Activated CD4-positive, alpha-beta T cell treated with anti-CD3 and anti-CD28 coated beads for 36 hours (primary cell): ENCODE measurements at regions not wholly inside any gene's neighbourhood (a gene's known extent, or its start where the extent isn't known, plus 50 kb on each side); places are given as distances from the start of the nearest gene placed in this dataset.
"Not testable (repeated sequence)": the region's sequence is repeated elsewhere in the genome, so short reads cannot be mapped to it uniquely, and the experiment has no call there.

Experiments used
- ATAC-seq: fragments of 200-7000 bp; cut with Tn5 transposase; one replicate; pipeline ENCODE4 v1.10.0; 2021; ENCODE audit warnings: mild to moderate bottlenecking, moderate library complexity
- CTCF ChIA-PET: fragments of 350-600 bp; sonication (Branson Sonifier 250); formaldehyde crosslinking; loops from one replicate; lab custom pipeline; 2021; ENCODE audit warnings: antibody characterized with exemption; lab: Charles Lee
- POLR2A ChIA-PET: fragments of 350-600 bp; sonication (Branson Sonifier 250); formaldehyde crosslinking; loops from one replicate; lab custom pipeline; 2021; ENCODE audit warnings: antibody characterized with exemption, inconsistent platforms; lab: Charles Lee
- DNase-seq: peaks from one replicate; pipeline ENCODE4 v3.0.0-alpha.2; 2020
- H3K27ac Mint-ChIP-seq: one replicate; pipeline ENCODE4 v1.8.0; 2021; ENCODE audit warnings: mixed read lengths
- H3K27me3 Mint-ChIP-seq: one replicate; pipeline ENCODE4 v1.8.0; 2021; ENCODE audit warnings: mixed read lengths
- H3K36me3 Mint-ChIP-seq: one replicate; pipeline ENCODE4 v1.8.0; 2021; ENCODE audit warnings: low read depth, mixed read lengths
- H3K4me1 Mint-ChIP-seq: one replicate; pipeline ENCODE4 v1.8.0; 2021; ENCODE audit warnings: mixed read lengths
- H3K4me3 Mint-ChIP-seq: one replicate; pipeline ENCODE4 v1.8.0; 2021; ENCODE audit warnings: mild to moderate bottlenecking, moderate library complexity, mixed read lengths
- H3K9me3 Mint-ChIP-seq: one replicate; pipeline ENCODE4 v1.8.0; 2021; ENCODE audit warnings: low read depth, mixed read lengths
- intact Hi-C, 2 experiments: fragments of 100-400 bp; cut with DNase I in 1 of 2; cut with micrococcal nuclease in 1 of 2; formaldehyde crosslinking; loops; one replicate each; pipeline versions ENCODE4 v1.14.2 to v1.15.1; 2022 to 2024; cut with DNase I, micrococcal nuclease

DNA sequence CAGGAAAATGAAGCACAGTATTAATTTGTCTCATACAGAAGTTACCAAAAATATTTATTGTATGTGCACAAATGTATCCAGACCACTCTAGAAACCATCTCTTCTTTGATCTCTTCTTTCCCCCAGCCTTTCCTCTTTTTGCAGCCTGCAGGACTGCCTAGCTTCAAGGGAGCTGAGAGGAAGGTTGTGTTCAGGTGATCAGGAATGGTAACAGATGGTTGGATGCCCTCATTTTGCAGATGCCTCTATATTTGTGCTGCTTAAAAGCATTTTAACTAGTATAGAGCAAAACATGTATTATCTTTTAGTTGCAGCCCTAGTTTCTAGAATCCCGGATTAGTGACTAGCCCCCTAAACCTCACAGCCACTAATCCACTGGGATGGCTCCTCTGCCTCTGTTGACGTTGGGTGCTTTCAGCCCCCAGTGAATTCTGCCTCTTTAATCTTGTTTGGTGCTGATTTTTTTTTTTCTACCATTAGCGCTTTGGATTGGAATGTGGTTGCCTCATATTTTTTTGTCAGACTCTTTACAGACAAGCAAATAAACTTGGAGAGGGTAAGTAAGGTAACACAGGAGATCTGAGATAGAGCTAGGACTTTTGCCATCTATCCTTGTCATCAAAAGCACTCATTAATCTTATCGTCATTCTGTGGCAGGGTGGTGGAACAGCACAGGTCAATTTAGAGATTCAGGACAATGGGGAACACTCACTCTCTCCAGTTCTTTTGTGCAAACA lies 103.8 kb upstream of the NDUFV2 start:
- no peak overlapping the region for H3K4me3 Mint-ChIP-seq
- H3K36me3 Mint-ChIP-seq = no peaks in the 10 kb centered on the region
- no peak overlapping the region for H3K27ac Mint-ChIP-seq
- POLR2A ChIA-PET = no interaction called here
- H3K9me3 Mint-ChIP-seq = no peaks in the 10 kb centered on the region
- H3K27me3 Mint-ChIP-seq = peaks cover 24% of the 10 kb centered on the region
- ATAC-seq = no peak
- intact Hi-C loops = no loop called here
- H3K4me1 Mint-ChIP-seq = no peaks in the 10 kb centered on the region
- DNase-seq = no peak
- CTCF ChIA-PET = interaction anchor here (1.2 to 3.7 kb wide), 2 partner anchors 11 to 302 kb away, joined by 3 to 13 read pairs; no protein-coding TSS in a partner anchor

DNA sequence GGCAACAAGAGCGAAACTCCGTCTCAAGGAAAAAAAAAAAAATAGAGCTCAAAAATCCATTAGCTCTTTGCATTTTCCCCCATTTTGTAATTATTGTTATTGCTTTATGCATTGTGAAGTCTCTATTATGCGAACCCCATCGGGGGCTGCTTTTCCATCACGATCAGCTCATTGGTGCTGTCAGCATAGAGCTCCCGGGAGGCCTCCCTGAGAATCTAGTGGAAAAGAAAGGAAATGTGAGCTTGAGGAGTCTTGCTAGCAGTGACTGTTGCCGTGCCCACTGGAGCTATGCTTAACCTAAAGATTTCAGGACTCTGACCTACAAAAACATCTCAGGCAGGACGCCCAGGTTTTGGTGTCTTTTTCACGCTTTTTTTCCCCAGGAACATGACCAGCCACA lies 102.6 kb upstream of the NDUFV2 start:
- Mint-ChIP-seq H3K4me3 (no peak overlapping the region), H3K9me3 (no peaks in the 10 kb centered on the region), H3K27ac (no peak overlapping the region), H3K4me1 (no peaks in the 10 kb centered on the region), H3K27me3 (peaks cover 24% of the 10 kb centered on the region), H3K36me3 (no peaks in the 10 kb centered on the region)
- CTCF ChIA-PET = interaction anchor here (1.2 to 3.7 kb wide), 3 partner anchors 10 to 303 kb away, joined by 3 to 13 read pairs (median 3); no protein-coding TSS in a partner anchor
- intact Hi-C loops = no loop called here
- no peak for DNase-seq
- POLR2A ChIA-PET = interaction anchor here (0.7 kb wide), 1 partner anchor 1686 kb away, joined by 3 read pairs; no protein-coding TSS in a partner anchor
- ATAC-seq = no peak

- no peaks in the 10 kb centered on the region for H3K9me3 Mint-ChIP-seq
- ChIA-PET CTCF (interaction anchor here (1.3 to 3.7 kb wide), 2 partner anchors 9 to 13 kb away, joined by 3 to 13 read pairs; no protein-coding TSS in a partner anchor), POLR2A (no interaction called here)
- H3K27me3 Mint-ChIP-seq = peaks cover 24% of the 10 kb centered on the region
- H3K36me3 Mint-ChIP-seq = no peaks in the 10 kb centered on the region
- H3K4me1 Mint-ChIP-seq = no peaks in the 10 kb centered on the region
- DNase-seq (no peak), ATAC-seq (no peak)
- H3K27ac Mint-ChIP-seq = no peak overlapping the region
- intact Hi-C loops = no loop called here
- H3K4me3 Mint-ChIP-seq = no peak overlapping the region
These were observed 101.8 kb upstream of the NDUFV2 start for GRCh38 chr18:9000733-9001132.

DNA sequence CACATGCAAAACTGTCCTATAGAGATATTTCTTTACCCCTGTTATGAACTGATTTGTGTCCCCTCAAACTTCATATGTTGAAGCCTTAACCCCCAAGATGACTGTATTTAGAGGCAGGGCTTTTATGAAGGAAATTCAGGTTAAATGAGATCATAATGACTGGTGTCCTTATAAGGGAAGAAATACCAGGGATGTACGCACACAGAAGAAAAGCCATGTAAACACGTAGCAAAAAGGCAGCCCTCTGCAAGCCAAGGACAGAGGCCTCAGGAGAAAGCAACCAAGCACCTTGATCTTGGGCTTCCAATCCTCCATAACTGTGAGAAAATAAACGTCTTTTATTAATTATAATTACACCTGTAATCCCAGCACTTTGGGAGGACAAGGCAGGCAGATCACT lies 101.3 kb upstream of the NDUFV2 start:
- POLR2A ChIA-PET = no interaction called here
- ATAC-seq = no peak
- no peaks in the 10 kb centered on the region for H3K36me3 Mint-ChIP-seq

DNA sequence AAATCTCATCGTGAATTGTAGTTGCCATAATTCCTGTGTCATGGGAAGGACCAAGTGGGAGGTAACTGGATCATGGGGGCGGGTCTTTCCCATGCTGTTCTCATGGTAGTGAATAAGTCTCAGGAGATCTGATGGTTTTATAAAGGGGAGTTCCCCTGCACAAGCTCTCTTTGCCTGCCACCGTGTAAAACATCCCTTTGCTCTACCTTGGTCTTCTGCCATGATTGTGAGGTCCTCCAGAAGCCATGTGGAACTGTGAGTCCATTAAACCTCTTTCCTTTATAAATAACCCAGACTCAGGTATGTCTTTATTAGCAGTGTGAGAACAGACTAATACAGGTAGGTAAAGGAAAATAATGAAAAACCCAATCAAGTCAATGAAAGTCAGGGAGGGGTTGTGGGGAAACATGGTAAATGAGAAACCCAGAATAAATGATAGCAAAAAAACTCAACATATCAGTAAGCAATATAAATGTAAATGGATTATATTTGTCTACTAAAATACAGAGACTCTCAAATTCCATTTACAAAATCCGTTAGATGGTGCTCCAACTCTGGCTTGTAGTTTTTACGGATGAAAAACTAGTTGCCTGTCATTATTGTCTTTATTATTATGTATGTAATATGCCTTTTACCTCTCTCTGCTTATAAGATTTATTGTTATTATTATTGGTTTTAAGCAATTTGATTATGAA lies 98.9 kb upstream of the NDUFV2 start:
- DNase-seq (no peak), ATAC-seq (no peak)
- POLR2A ChIA-PET = no interaction called here
- no peak overlapping the region for H3K27ac Mint-ChIP-seq
- H3K27me3 Mint-ChIP-seq = peaks cover 24% of the 10 kb centered on the region
- H3K9me3 Mint-ChIP-seq = no peaks in the 10 kb centered on the region
- H3K4me1 Mint-ChIP-seq = no peaks in the 10 kb centered on the region
- CTCF ChIA-PET = no interaction called here
- no peak overlapping the region for H3K4me3 Mint-ChIP-seq
- H3K36me3 Mint-ChIP-seq = no peaks in the 10 kb centered on the region
- intact Hi-C loops = no loop called here

More for the DNA sequence above, 101.3 kb upstream of the NDUFV2 start:
- no peak overlapping the region for H3K27ac Mint-ChIP-seq
- no peak for DNase-seq
- H3K27me3 Mint-ChIP-seq = peaks cover 24% of the 10 kb centered on the region
- no peak overlapping the region for H3K4me3 Mint-ChIP-seq
- H3K4me1 Mint-ChIP-seq = no peaks in the 10 kb centered on the region
- H3K9me3 Mint-ChIP-seq = no peaks in the 10 kb centered on the region
- intact Hi-C loops = no loop called here
- CTCF ChIA-PET = interaction anchor here (3.7 kb wide), 1 partner anchor 14 kb away, joined by 13 read pairs; no protein-coding TSS in a partner anchor

DNA sequence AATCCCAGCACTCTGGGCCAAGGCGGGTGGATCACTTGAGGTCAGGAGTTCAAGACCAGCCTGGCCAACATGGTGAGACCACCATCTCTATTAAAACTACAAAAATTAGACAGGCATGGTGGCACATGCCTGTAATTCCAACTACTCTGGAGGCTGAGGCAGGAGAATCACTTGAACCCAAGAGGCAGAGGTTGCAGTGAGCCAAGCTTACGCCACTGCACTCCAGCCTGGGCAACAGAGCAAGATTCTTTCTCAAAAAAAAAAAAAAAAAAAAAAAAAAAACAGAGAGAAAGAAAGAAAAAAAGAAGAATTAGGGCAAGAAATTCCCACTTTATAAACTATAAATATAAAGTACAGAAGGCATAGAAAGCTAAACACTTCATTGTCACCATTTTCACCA lies 98.2 kb upstream of the NDUFV2 start:
- H3K4me1 Mint-ChIP-seq, CTCF ChIA-PET, ATAC-seq, H3K9me3 Mint-ChIP-seq, H3K36me3 Mint-ChIP-seq, H3K27ac Mint-ChIP-seq, intact Hi-C loops, DNase-seq, H3K4me3 Mint-ChIP-seq: not testable (repeated sequence)
- H3K27me3 Mint-ChIP-seq = peaks cover 20% of the 10 kb centered on the region
- POLR2A ChIA-PET = interaction anchor here (0.5 kb wide), 1 partner anchor 82 kb away, joined by 3 read pairs; no protein-coding TSS in a partner anchor

- H3K4me1 Mint-ChIP-seq, H3K36me3 Mint-ChIP-seq, ATAC-seq, DNase-seq, H3K27me3 Mint-ChIP-seq, H3K27ac Mint-ChIP-seq, H3K4me3 Mint-ChIP-seq, POLR2A ChIA-PET, intact Hi-C loops, H3K9me3 Mint-ChIP-seq: not testable (repeated sequence)
- CTCF ChIA-PET = interaction anchor here (0.6 kb wide), 1 partner anchor 408 kb away, joined by 3 read pairs; no protein-coding TSS in a partner anchor
These were observed 94.8 kb upstream of the NDUFV2 start for GRCh38 chr18:9007700-9008099.

GRCh38 chr18:9008200-9008708 lies 94.2 kb upstream of the NDUFV2 start:
- Mint-ChIP-seq H3K27me3 (peaks cover 6% of the 10 kb centered on the region), H3K4me3 (no peak overlapping the region), H3K27ac (no peak overlapping the region), H3K9me3 (no peaks in the 10 kb centered on the region), H3K36me3 (no peaks in the 10 kb centered on the region), H3K4me1 (no peaks in the 10 kb centered on the region)
- ChIA-PET POLR2A (no interaction called here), CTCF (no interaction called here)
- DNase-seq = no peak
- ATAC-seq = no peak
- intact Hi-C loops = no loop called here

GRCh38 chr18:9008709-9009635 lies 93.5 kb upstream of the NDUFV2 start:
- Mint-ChIP-seq H3K27me3 (peaks cover 5% of the 10 kb centered on the region), H3K4me1 (no peaks in the 10 kb centered on the region), H3K27ac (no peak overlapping the region), H3K4me3 (no peak overlapping the region), H3K36me3 (no peaks in the 10 kb centered on the region), H3K9me3 (no peaks in the 10 kb centered on the region)
- ChIA-PET CTCF (no interaction called here), POLR2A (no interaction called here)
- DNase-seq = no peak
- intact Hi-C loops = no loop called here
- ATAC-seq = no peak

- no peak overlapping the region for H3K4me3 Mint-ChIP-seq
- H3K4me1 Mint-ChIP-seq = no peaks in the 10 kb centered on the region
- POLR2A ChIA-PET = no interaction called here
- peaks cover 5% of the 10 kb centered on the region for H3K27me3 Mint-ChIP-seq
- H3K36me3 Mint-ChIP-seq = no peaks in the 10 kb centered on the region
- intact Hi-C loops = no loop called here
- DNase-seq (no peak), ATAC-seq (no peak)
- H3K9me3 Mint-ChIP-seq = no peaks in the 10 kb centered on the region
- no peak overlapping the region for H3K27ac Mint-ChIP-seq
- CTCF ChIA-PET = interaction anchor here (1.3 kb wide), 1 partner anchor 10 kb away, joined by 3 read pairs; no protein-coding TSS in a partner anchor
These were observed 92.6 kb upstream of the NDUFV2 start for GRCh38 chr18:9009703-9010488.
